Suprapubic skin (tissue), 4 donors: ENCODE measurements at regions not wholly inside any gene's neighbourhood (a gene's known extent, or its start where the extent isn't known, plus 50 kb on each side); places are given as distances from the start of the nearest gene placed in this dataset.

Experiments
- CTCF ChIP-seq, 2 donors: fragments of 200-600 bp in 1 of 2; fragments of 450-650 bp in 1 of 2; sonication (generic) in 1 of 2; IDR thresholded peaks; one replicate each; pipeline ENCODE4 v1.5.1; 2016 to 2019; ENCODE audit warnings: antibody characterized with exemption in 2 of 2, mild to moderate bottlenecking in 1 of 2, moderate library complexity in 1 of 2
- EP300 ChIP-seq: sonication (generic); formaldehyde crosslinking; IDR thresholded peaks from one replicate; pipeline ENCODE4 v1.6.1; 2017; ENCODE audit warnings: antibody characterized with exemption
- POLR2A ChIP-seq, 2 donors: fragments of 450-650 bp; IDR thresholded peaks; one replicate each; pipeline ENCODE4 v1.6.1; 2017; ENCODE audit warnings: antibody characterized with exemption in 2 of 2, mild to moderate bottlenecking in 2 of 2, moderate library complexity in 2 of 2
- POLR2AphosphoS5 ChIP-seq, 3 donors: sonication (generic); formaldehyde crosslinking; IDR thresholded peaks; one replicate each; pipeline ENCODE4 v1.6.1; 2017; ENCODE audit warnings: antibody characterized with exemption in 3 of 3

- TF ChIP-seq CTCF (IDR thresholded peaks at IDR 0.05) (no peak), POLR2A (IDR thresholded peaks at IDR 0.05) (no peak), EP300 (no peak), POLR2AphosphoS5 (IDR thresholded peaks at IDR 0.05) (no peak)
Observed at GRCh38 chr22:22400099-22400498, 108.4 kb downstream of the ZNF280B start.
